GM12878 (cell line): ENCODE measurements at regions not wholly inside any gene's neighbourhood (a gene's known extent, or its start where the extent isn't known, plus 50 kb on each side); places are given as distances from the start of the nearest gene placed in this dataset.

Experiments
- ATAC-seq: fragments of 200-7000 bp; cut with Tn5 transposase; 3 replicates; pipeline ENCODE4 v1.9.1; 2020; ENCODE audit warnings: mild to moderate bottlenecking, moderate library complexity
- BruUV-seq: library from RNA; stranded (reverse); fragments of 400-500 nt; replicated peaks from 2 replicates; lab custom pipeline; 2021; lab: Mats Ljungman, UMichigan
- CTCF ChIA-PET: fragments of 300-600 bp; sonication (Branson Sonifier 250); formaldehyde crosslinking; extraction: SDS; loops from one replicate; lab custom pipeline; 2021; ENCODE audit warnings: inconsistent platforms; lab: Yijun Ruan, JAX
- POLR2A ChIA-PET: fragments of 350-600 bp; formaldehyde crosslinking; extraction: SDS; loops from one replicate; lab custom pipeline; 2021; ENCODE audit warnings: inconsistent platforms; lab: Charles Lee
- RAD21 ChIA-PET: fragments of 300-600 bp; sonication (Branson Sonifier 250); formaldehyde crosslinking; loops from one replicate; lab custom pipeline; 2023; ENCODE audit warnings: antibody characterized with exemption; ENCODE audit not compliant: unreplicated experiment; lab: Charles Lee
- SMC1A ChIA-PET: fragments of 300-600 bp; sonication (Branson Sonifier 250); formaldehyde crosslinking; loops from one replicate; lab custom pipeline; 2023; ENCODE audit not compliant: unreplicated experiment, uncharacterized antibody; lab: Charles Lee
- DNase-seq: peaks from one replicate; pipeline ENCODE4 v3.0.0-alpha.2; 2011; ENCODE audit warnings: low read depth, low spot score
- FAIRE-seq: peaks from 3 replicates; lab custom pipeline; 2011; peaks lifted over from hg19 to GRCh38; lab: Jason Lieb, UNC
- H2AFZ ChIP-seq: 2 replicates; pipeline ENCODE4 v1.6.0; 2011; ENCODE audit warnings: low read depth, low read length, control low read depth; ENCODE audit not compliant: control insufficient read depth
- H3K27ac ChIP-seq: 2 replicates; pipeline ENCODE4 v1.5.1; 2011; ENCODE audit warnings: control low read depth; ENCODE audit not compliant: control insufficient read depth, insufficient read depth
- H3K27me3 ChIP-seq, 2 experiments: replicated peaks in 1 of 2; 2 replicates each; pipeline versions ENCODE4 v1.6.0 to v1.6.1; 2011; ENCODE audit warnings: low read length in 1 of 2; ENCODE audit not compliant: control insufficient read depth in 2 of 2, insufficient read depth in 2 of 2
- H3K36me3 ChIP-seq, 2 experiments: 2 replicates each; pipeline ENCODE4 v1.5.1; 2011; ENCODE audit warnings: low read length in 1 of 2; ENCODE audit not compliant: control insufficient read depth in 2 of 2, insufficient read depth in 2 of 2
- H3K4me1 ChIP-seq: 2 replicates; pipeline ENCODE4 v1.6.1; 2011; ENCODE audit warnings: mild to moderate bottlenecking, low read length, moderate library complexity, mixed read lengths; ENCODE audit not compliant: control insufficient read depth, insufficient read depth
- H3K4me2 ChIP-seq: 2 replicates; pipeline ENCODE4 v1.6.0; 2011; ENCODE audit warnings: control low read depth; ENCODE audit not compliant: control insufficient read depth, insufficient read depth
- H3K4me3 ChIP-seq: fragments of 200-600 bp; sonication (generic); 2 replicates; pipeline ENCODE4 v1.5.1; 2016
- H3K79me2 ChIP-seq: 2 replicates; pipeline ENCODE4 v1.6.0; 2011; ENCODE audit warnings: low read length; ENCODE audit not compliant: control insufficient read depth, insufficient read depth
- H3K9ac ChIP-seq: 2 replicates; pipeline ENCODE4 v1.8.0; 2011; ENCODE audit warnings: low read length, control low read depth, mixed read lengths; ENCODE audit not compliant: control insufficient read depth, insufficient read depth
- H3K9me3 ChIP-seq: replicated peaks from 3 replicates; pipeline ENCODE4 v1.5.1; 2011; ENCODE audit warnings: mild to moderate bottlenecking, low read length; ENCODE audit not compliant: control insufficient read depth, insufficient read depth
- H4K20me1 ChIP-seq: 2 replicates; pipeline ENCODE4 v1.6.0; 2011; ENCODE audit not compliant: control insufficient read depth, insufficient read depth
- ASH2L ChIP-seq: fragments of 300-600, 200-600 bp; sonication (generic); IDR thresholded peaks from 2 replicates; pipeline ENCODE4 v1.6.1; 2017; ENCODE audit warnings: low read depth, mild to moderate bottlenecking, borderline replicate concordance
- CREB1 ChIP-seq: IDR thresholded peaks from 2 replicates; pipeline ENCODE4 v1.6.1; 2012; ENCODE audit warnings: low read depth, mild to moderate bottlenecking, inconsistent platforms
- CREM ChIP-seq: IDR thresholded peaks from 2 replicates; pipeline ENCODE4 v1.6.1; 2014; ENCODE audit warnings: antibody characterized with exemption, low read depth
- DPF2 ChIP-seq: fragments of 450-650 bp; IDR thresholded peaks from 2 replicates; pipeline ENCODE4 v1.6.1; 2017; ENCODE audit warnings: mild to moderate bottlenecking
- EGR1 ChIP-seq, 2 experiments: IDR thresholded peaks; 1 replicate in 1 of 2; 2 replicates in 1 of 2; pipeline ENCODE4 v1.6.1; 2011 to 2012; ENCODE audit warnings: low read depth in 2 of 2, low read length in 2 of 2, borderline replicate concordance in 1 of 2, mild to moderate bottlenecking in 1 of 2, moderate library complexity in 1 of 2
- KLF5 ChIP-seq: fragments of 450-650 bp; IDR thresholded peaks from 2 replicates; pipeline ENCODE4 v1.6.1; 2014; ENCODE audit warnings: mild to moderate bottlenecking; ENCODE audit not compliant: partially characterized antibody
- MEF2B ChIP-seq: fragments of 450-650 bp; IDR thresholded peaks from 2 replicates; pipeline ENCODE4 v1.6.1; 2018; ENCODE audit warnings: mild to moderate bottlenecking, moderate library complexity; ENCODE audit not compliant: partially characterized antibody, poor library complexity, severe bottlenecking
- RAD21 ChIP-seq: IDR thresholded peaks from 2 replicates; pipeline ENCODE4 v1.6.1; 2011; ENCODE audit warnings: mild to moderate bottlenecking, low read depth, low read length, moderate library complexity; ENCODE audit not compliant: insufficient read depth
- SREBF1 ChIP-seq: IDR thresholded peaks from 2 replicates; pipeline ENCODE4 v1.6.1; 2012; ENCODE audit warnings: mild to moderate bottlenecking, low read length
- TCF7 ChIP-seq: IDR thresholded peaks from 2 replicates; pipeline ENCODE4 v1.6.1; 2014; ENCODE audit warnings: antibody characterized with exemption, borderline replicate concordance
- YY1 ChIP-seq: IDR thresholded peaks from 2 replicates; pipeline ENCODE4 v1.6.1; 2011; ENCODE audit warnings: low read depth, mild to moderate bottlenecking, low read length
- ZNF217 ChIP-seq: fragments of 450-650 bp; IDR thresholded peaks from 2 replicates; pipeline ENCODE4 v1.6.1; 2017; ENCODE audit warnings: antibody characterized with exemption, mild to moderate bottlenecking
- ZZZ3 ChIP-seq: IDR thresholded peaks from 2 replicates; pipeline ENCODE4 v1.6.1; 2011; ENCODE audit warnings: low read depth; ENCODE audit not compliant: control insufficient read depth, insufficient read length
- WGBS: methylation state at CpG from one replicate; pipeline ENCODE4 v1.1.6; 2016; ENCODE audit warnings: low lambda C conversion rate; ENCODE audit not compliant: insufficient replicate concordance, insufficient coverage; ENCODE audit errors: missing lambda C conversion rate; 5-methylcytosine and 5-hydroxymethylcytosine counted together
- in situ Hi-C: fragments of 300-500 bp; cut with MboI; formaldehyde crosslinking; loops from 9 replicates; pipeline ENCODE4 v1.14.3; 2018; ENCODE audit warnings: mixed read lengths
- intact Hi-C: fragments of 100-400 bp; cut with micrococcal nuclease; formaldehyde crosslinking; loops from one replicate; pipeline ENCODE4 v1.14.2; 2022; ENCODE audit not compliant: unreplicated experiment
- TF ChIP-seq, protein P1 (sequence below): IDR thresholded peaks from 2 replicates; pipeline ENCODE4 v1.6.1; 2012; ENCODE audit warnings: low read depth, low read length, improper control_type of control experiment
- TF ChIP-seq, protein P2 (sequence below): fragments of 450-650 bp; IDR thresholded peaks from 2 replicates; pipeline ENCODE4 v1.6.1; 2018; ENCODE audit warnings: mild to moderate bottlenecking, low read depth, moderate library complexity; ENCODE audit not compliant: partially characterized antibody

GRCh38 chr9:34802916-34803315 is 93.0 kb upstream of the CCL21 start:
- ATAC-seq, result no peak
- Histone ChIP-seq H3K4me2 (no peak overlapping the region), H3K27ac (no peak overlapping the region), H3K36me3 (no peaks in the 10 kb centered on the region), H3K9me3 (peaks cover 2% of the 10 kb centered on the region; the same call in 1 of the 3 replicates), H3K9ac (no peak overlapping the region), H3K4me1 (no peaks in the 10 kb centered on the region), H4K20me1 (no peaks in the 10 kb centered on the region), H2AFZ (no peak overlapping the region), H3K4me3 (no peak overlapping the region), H3K27me3 (no peaks in the 10 kb centered on the region), H3K79me2 (no peaks in the 10 kb centered on the region)
- 0% methylated on average over 2 of the region's 2 CpGs for WGBS
- ChIA-PET CTCF (no interaction called here), RAD21 (no interaction called here), POLR2A (no interaction called here), SMC1A (interaction anchor here (1.4 kb wide), 1 partner anchor 17 kb away, joined by 4 read pairs; no protein-coding TSS in a partner anchor)
- intact Hi-C loops, result no loop called here
- BruUV-seq, result no TSS peak
- in situ Hi-C loops, result no loop called here
- no peak for FAIRE-seq
- DNase-seq, result no peak
- TF ChIP-seq, protein P1, sequence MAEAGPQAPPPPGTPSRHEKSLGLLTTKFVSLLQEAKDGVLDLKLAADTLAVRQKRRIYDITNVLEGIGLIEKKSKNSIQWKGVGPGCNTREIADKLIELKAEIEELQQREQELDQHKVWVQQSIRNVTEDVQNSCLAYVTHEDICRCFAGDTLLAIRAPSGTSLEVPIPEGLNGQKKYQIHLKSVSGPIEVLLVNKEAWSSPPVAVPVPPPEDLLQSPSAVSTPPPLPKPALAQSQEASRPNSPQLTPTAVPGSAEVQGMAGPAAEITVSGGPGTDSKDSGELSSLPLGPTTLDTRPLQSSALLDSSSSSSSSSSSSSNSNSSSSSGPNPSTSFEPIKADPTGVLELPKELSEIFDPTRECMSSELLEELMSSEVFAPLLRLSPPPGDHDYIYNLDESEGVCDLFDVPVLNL, result no peak
- TF ChIP-seq MEF2B (no peak), TCF7 (no peak), YY1 (no peak), ZZZ3 (no peak), SREBF1 (no peak), DPF2 (no peak)

- Histone ChIP-seq H4K20me1 (no peaks in the 10 kb centered on the region), H3K4me1 (no peaks in the 10 kb centered on the region), H3K27me3 (no peaks in the 10 kb centered on the region), H2AFZ (no peak overlapping the region), H3K79me2 (no peaks in the 10 kb centered on the region), H3K27ac (no peak overlapping the region), H3K9me3 (no peaks in the 10 kb centered on the region), H3K9ac (no peak overlapping the region), H3K36me3 (no peaks in the 10 kb centered on the region), H3K4me3 (no peak overlapping the region), H3K4me2 (no peak overlapping the region)
- intact Hi-C loops (no loop called here), in situ Hi-C loops (no loop called here)
- ATAC-seq (no peak), DNase-seq (no peak), FAIRE-seq (no peak)
- BruUV-seq, result no TSS peak
- ChIA-PET SMC1A (no interaction called here), CTCF (no interaction called here), POLR2A (no interaction called here), RAD21 (no interaction called here)
- WGBS, result 55% methylated on average over 14 of the region's 14 CpGs
- TF ChIP-seq, protein P1, result no peak
- TF ChIP-seq, protein P2, sequence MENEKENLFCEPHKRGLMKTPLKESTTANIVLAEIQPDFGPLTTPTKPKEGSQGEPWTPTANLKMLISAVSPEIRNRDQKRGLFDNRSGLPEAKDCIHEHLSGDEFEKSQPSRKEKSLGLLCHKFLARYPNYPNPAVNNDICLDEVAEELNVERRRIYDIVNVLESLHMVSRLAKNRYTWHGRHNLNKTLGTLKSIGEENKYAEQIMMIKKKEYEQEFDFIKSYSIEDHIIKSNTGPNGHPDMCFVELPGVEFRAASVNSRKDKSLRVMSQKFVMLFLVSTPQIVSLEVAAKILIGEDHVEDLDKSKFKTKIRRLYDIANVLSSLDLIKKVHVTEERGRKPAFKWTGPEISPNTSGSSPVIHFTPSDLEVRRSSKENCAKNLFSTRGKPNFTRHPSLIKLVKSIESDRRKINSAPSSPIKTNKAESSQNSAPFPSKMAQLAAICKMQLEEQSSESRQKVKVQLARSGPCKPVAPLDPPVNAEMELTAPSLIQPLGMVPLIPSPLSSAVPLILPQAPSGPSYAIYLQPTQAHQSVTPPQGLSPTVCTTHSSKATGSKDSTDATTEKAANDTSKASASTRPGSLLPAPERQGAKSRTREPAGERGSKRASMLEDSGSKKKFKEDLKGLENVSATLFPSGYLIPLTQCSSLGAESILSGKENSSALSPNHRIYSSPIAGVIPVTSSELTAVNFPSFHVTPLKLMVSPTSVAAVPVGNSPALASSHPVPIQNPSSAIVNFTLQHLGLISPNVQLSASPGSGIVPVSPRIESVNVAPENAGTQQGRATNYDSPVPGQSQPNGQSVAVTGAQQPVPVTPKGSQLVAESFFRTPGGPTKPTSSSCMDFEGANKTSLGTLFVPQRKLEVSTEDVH, result no peak
- TF ChIP-seq ASH2L, result no peak
- no peak for TF ChIP-seq EGR1 (IDR thresholded peaks at IDR 0.05; ENCODE audit: borderline replicate concordance in 1 of 2, low read depth in 2 of 2, low read length in 2 of 2)
- TF ChIP-seq CREB1, result no peak
- TF ChIP-seq RAD21, result no peak
- no peak for TF ChIP-seq CREM
- TF ChIP-seq KLF5, result no peak
- TF ChIP-seq ZNF217, result no peak
These were observed 87.4 kb upstream of the CCL21 start for GRCh38 chr9:34797367-34797766.
